DMS153 treated with DMSO at 0.1 percent for 48 hours (cell line): ENCODE measurements at regions not wholly inside any gene's neighbourhood (a gene's known extent, or its start where the extent isn't known, plus 50 kb on each side); places are given as distances from the start of the nearest gene placed in this dataset.

ENCODE experiments used
- DNase-seq: peaks from one replicate; lab custom pipeline; 2025; ENCODE audit not compliant: unreplicated experiment; lab: John Stamatoyannopoulos, UW

DNA sequence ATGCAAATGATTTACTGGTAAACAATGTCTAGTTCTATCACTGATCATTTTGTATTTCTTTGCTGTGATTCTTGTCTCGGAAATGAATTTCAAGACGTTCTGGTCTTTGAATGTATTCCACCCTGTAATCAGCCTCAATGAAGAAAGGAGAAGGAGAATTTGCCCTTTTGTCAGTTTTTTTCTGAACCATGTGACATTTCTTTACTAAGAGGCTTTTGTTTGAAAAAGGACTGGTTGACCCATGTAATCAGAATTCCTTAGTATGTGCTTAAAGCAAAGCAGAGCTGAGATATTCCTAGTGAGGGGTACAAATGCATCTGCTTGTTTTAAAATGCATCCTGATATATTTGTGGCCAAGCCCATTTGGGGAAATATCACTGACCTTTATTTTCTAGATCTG is 581.6 kb downstream of the ETV1 start:
- no peak for DNase-seq

DNA sequence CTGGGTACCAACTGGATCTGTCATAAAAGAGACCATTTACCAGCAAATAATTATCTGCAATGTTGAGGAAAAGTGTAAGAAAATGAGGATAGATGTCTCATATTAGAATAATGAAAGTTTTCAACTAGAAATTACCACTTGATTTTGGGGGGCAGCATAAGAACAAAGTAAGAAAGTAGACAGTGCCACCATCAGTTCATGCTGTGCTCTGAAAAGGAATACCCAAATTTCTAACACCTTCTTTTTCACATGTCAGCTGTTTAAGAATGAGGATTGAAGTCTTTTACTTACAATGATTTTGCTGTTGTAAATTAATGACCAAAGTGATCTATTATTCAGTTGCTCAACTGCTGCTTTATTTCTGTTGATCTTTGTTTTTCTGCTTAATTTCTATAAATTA is 578.3 kb downstream of the ETV1 start:
- DNase-seq = no peak

DNA sequence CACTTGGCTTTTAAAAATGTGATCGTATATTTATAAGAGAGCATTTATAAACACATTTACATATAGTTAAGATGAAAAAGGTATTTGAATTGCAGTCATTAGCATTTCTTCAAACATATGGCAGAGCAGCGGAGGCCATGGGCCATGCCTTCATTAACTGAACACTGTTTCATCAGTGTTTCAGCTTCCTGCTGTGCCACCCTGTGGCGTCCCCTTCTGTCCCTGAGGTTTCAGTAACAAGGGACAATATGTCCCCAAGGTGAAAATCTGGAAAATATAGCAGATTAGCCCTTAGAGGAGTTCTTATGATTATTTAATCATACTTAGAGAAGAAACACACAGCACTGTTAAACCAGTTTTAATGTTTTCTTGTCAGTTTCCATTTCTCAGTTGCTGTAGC is 577.8 kb downstream of the ETV1 start:
- DNase-seq = no peak

DNA sequence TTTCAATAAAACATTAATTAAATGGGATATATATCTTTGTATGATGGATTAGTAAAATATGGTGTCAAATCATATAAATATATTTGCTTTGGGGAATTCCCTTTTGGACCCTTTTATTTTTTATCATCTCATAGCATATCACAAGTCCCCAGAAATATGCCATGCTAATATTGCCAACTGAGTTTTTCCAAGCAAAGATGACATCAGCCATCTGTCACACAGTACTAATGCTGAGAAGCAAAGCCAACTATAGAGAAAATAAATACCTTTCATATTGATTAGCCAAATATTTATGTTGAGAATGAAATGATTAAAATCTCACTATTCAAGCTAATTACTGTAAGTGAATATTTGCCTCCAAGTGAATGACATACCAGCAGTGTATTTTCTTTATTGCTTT is 575.3 kb downstream of the ETV1 start:
- DNase-seq = no peak

DNA sequence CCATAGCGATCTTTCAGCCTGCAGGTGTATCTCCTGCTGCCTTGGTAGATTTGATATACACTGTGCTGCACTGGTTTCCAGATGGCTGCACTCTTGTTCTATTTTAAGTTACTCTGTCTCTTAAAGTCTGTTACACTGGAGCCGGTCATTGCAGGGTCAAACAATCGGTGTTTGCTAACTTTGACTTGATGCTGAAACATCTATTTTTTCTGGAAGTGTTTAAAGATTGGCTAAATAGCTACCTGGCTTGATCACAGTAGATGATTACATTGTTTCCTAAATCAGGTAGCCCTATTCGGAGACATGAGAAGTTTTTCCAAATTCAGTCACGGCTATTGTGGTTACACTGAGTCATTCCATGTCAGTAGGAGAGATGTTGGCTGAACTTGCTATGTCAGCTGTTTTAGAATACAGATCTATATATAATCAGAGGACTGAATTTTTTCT is 574.8 kb downstream of the ETV1 start:
- DNase-seq = no peak

DNA sequence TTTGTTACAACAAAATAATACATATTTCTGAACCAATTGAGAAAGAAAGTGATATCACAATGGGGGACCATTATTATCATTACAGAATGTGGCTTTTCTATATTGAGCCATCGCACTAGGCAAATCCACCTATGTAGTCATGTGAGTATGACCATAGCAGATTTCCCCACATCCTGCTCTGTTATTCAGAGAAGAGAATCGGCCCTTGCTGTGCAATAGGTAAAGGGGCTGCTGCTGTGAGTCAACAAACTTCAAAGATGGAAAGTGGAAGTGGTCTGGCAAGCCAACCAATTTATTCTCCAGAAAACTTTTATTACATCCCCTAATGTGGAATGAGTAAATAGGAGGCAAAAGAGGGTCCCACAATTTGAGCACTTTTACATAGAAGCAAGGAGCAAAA is 573.4 kb downstream of the ETV1 start:
- no peak for DNase-seq

DNA sequence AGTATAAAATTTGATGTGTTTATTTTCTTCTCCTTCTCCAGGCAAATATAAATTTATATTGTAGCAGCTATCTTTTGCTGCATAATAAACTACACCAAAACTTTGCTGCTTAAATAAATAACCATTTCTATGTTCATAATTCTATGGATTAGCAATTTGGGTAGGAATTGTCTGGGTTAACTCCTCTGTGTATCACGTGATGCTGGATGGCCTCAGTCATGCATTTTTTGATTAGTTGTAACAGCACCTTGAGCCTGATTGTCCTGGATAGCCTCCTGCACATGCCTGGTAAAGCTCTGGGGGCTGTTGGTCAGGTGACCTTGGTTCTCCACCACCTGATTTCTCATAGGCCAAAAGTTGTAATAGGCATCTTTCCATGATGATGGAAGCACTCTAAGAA is 572.9 kb downstream of the ETV1 start:
- no peak for DNase-seq

DNA sequence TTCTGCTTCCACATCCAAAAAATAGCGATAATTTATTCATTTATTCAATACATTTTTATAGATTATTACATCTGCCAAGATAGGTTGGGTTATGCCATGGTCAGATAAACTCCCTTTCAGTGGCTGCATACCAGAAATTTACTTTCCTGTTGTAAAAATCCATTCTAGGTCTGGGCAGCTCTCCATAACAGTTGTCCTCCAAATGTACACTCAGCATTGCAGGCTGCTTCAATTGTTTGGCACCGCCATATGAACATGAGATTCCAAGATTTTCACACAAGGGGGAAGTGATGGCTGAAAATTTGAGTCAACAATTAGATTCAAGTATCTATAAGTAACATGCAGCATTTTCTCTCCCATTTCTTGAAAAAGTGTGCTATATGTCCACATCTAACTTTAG is 568.7 kb downstream of the ETV1 start:
- no peak for DNase-seq

DNA sequence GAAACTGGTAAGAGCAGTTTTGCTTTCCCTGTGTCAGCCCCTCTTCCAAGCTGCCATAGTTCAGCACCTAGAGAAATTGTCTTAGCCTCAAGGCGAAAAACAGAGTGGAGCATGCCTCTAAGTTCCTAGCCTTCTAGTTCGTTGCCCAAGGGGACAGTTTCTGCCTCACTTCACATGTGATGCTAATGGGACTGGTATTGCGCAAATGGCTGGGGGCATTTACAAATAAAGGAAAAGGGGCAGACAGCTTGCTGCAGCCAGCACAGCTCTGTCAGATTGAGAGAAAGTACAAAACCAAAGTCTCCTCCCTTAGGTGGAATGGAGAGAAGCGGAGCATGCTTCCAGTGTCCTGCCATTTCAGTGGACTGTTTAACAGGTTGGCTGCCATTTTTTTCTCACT is 567.7 kb downstream of the ETV1 start:
- no peak for DNase-seq

DNA sequence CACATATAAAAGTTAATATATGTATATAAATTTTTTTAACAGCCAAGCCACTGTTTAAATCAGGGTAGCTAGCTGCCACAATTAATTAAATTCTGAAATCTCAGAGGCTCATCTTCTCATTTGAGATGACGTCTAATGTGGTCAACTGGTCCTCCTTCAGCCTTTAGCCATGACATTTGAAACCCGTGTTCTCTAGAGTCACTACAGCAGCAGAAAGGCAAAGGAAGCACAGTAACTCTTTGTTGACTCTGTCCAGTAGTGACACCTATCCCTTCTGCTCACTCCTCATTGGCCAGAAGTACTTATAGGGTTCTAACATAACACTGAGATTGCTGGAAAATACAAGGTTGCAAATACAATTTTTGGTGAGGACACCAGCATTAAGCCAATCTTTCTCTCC is 555.5 kb downstream of the ETV1 start:
- no peak for DNase-seq

DNA sequence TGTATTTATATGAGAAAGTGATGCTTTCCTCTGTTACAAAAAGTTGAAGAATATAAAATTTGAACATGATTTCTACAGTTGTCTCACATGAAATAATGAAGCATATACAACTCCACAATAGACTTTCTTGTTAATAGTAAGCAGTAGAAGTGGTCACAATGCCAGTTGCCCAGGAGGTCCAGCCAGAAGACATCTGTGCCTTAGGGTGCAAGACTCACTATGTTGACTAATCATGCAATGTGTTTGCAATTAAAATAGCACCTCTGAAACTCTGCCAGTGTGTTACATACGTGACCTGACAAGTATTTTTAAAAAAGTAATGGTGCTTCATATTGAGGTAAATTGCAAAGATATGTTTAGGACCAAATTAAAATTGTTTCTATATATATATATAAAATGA is 547.2 kb downstream of the ETV1 start:
- no peak for DNase-seq

DNA sequence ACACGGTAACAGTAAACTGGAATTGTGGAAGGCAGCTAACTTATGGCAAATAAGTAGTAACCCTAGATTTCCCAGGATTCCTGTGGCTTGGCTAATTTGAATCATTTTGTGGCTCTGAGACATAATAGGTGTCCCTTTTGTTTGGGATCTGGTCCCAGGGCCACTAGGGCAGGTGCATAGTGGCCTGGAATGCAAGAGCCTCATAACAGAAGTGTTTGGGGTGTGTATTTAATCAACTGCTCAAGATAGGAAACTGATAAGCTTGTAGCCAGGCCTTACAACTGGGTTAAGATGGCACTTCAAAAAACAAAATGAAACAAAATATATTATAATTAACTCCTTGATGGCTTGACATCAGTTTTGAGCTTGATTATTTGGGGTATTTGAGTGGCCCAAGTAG is 541.8 kb downstream of the ETV1 start:
- no peak for DNase-seq

DNA sequence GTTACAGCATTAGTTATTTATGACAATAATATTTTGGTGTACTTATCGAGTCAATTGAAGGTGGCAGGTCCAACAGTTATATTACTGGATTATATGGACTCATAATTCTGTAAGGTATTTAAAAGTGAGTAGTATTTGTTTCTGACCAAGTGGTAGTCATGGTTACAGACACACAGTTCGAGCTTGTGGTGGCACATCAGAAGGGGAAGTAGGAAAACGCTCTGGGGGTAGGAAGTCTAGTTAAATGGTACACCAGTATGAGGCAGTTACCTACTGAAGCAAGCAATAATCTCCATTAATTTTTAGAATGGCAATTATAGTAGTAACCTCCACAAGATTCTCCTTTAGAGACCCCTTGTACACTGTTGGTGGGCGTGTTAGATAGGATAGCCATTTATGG is 541.2 kb downstream of the ETV1 start:
- no peak for DNase-seq

DNA sequence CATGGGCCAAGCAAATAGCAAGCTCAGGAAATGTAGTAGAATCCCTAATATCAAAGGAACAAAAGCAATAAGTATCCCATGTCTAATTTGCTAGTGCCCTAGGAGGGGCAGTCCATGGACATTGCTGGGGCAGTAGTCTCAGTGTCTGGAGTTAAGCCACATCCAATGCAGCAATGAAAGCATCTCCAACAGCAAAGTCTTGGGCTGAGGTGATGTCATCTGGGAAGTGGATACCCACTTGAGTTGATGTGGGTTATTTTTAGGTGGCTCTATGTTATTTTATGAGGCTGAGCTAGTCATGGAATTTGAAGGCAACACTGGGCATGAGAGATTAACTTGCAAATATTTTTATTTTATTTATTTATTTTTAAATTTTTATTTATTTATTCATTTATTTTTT is 540.0 kb downstream of the ETV1 start:
- no peak for DNase-seq

DNA sequence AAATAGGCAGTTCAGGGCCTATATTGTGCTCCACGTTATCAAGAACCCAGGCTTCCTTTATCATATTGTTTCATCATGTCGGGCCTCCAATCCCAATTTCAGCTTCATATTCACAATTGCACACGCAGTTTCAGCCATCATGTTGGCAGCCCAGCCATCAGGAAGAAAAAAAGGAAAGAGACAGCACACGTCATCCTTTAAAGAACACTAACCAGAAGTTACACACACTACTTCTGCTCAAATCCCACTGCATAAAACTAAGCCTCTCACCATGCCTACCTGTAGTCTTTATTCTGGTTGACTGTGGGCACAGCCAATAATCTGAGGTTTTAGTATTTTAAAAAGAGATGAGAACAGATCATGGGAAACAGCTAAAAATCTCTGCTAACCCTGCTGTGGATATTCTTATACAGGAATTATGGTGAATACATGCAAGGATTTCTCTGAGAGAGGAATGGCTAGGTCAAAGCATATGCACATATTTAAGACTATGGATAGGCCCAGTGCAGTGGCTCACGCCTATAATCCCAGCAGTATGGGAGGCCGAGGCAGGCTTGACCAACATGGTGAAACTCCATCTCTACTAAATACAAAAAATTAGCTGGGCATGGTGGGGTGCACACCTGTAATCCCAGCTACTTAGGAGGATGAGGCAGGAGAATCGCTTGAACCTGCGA is 534.4 kb downstream of the ETV1 start:
- DNase-seq = no peak

DNA sequence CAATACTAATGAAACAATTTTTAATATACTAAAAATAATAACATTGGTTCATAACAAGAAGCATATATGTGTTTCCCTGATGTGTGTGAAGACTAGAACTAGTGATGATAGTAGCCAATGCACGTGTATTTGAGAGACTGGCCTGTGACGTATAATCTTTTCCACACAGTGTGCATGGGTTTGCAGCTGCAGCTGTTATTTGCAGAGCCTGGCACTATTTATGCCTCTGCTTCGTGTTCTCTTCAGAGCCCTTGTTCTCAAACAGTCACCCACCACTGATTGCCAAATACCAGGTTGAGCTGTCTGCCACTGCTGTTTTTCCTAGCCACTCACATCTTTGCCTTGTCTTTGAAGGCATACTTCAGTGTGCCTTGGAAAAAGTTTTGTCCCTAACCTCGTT is 531.7 kb downstream of the ETV1 start:
- DNase-seq = no peak

DNA sequence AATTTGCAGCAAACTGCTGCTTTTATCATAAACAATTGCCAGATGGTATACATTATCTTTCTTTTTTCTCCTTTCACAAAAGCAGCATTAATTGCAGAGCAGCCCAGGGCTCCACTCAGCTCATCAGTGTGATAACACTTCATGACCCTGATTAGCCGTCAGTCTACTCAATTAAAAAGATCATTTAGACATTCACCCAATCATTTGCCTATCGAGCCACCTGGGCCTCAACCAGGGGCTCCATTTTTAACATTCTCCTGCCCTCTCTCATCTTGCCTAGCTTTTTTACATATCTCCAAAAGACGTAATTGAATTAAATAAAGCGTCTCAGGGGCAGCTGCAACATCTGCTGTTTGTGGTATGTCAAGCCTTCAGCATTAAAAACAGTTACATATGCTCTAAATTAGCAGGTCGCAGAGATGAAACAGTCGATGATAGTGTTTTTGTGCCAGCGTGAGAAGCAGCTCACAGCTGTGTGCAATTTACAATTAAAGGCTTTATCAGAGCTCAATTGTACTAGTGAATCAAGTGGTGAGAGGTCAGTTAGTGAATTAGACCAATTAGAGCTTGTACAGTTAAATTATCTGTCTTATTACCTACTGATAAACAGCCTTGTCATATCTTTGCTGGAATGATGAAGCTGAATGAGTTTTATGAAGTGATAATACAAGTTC is 522.5 kb downstream of the ETV1 start:
- DNase-seq = no peak

DNA sequence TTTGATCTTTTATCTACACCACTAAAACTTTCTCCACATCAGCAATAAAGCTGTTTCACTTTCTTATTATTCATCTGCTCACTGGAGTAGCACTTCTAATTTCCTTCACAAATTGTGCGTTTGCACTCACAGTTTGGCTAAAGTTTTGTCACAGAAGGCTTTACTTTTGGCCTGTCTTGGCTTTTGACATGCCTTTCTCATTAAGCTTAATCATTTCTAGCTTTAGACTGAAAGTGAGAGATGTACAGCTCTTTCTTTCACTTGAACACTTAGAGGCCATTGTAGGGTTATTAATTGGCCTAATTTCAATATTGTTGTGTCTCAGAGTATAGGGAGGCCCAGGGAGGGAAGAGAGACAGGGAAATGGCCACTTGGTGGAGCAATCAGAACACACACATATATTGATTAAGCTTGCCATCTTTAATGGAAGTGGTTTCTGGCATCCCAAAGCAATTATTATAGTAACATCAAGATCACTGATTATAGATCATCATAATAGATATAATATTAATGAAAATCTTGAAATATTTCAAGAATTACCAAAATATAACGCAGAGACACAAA is 512.5 kb downstream of the ETV1 start:
- no peak for DNase-seq

DNA sequence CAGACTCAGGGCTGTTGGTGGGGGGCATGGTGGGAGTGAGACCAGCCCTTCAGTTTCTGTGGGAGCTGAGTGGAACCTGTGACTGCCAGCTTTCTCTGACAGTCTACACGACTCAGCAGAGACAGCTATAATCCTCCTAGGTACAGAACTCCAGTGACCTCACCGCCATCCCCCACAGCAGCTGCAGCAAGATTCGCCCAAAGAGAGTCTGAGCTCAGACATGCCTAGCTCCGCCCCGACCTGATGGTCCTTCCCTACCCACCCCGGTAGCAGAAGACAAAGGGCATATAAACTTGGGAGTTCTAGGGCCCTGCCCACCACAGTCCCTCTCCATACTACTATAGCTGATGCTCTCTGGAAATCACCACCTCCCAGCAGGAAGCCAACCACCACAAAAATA is 500.1 kb downstream of the ETV1 start:
- DNase-seq = no peak

DNA sequence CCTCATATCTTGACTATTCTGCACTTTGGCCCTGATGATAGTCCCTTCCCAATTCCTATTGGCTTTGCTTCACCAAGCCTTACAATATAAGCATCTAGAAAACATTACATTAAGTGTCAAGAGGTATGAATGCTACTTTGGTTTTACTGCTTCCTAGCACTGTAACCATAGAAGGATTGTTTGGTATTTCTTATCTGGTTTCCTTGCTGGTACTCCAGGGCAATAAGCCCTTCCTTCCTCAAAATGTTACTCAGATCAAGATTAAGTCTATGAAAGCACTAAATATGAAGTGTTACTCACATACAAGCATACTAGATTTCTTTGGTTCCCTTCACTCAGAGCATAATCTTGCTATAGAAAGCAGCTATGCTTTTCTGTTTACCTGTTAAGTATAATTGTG is 492.5 kb downstream of the ETV1 start:
- no peak for DNase-seq

DNA sequence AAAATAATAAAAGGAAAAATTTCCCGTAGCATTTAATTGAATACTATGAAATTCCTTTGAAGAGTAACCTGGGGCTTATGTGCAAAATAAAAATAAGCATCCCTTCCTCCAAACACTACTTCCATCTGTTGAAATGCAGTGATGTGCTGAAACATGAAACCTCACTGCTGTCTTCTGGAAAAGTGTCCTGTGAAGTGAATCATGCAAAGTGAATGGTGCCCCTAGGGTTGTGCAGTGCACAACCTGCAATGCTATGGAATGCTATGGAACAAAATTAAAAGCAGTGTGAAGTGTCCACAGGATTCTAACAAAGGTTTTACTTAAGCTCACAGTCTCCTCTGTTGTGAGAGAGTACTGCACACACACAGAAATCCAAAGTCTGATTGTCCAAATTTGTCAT is 480.9 kb downstream of the ETV1 start:
- no peak for DNase-seq

DNA sequence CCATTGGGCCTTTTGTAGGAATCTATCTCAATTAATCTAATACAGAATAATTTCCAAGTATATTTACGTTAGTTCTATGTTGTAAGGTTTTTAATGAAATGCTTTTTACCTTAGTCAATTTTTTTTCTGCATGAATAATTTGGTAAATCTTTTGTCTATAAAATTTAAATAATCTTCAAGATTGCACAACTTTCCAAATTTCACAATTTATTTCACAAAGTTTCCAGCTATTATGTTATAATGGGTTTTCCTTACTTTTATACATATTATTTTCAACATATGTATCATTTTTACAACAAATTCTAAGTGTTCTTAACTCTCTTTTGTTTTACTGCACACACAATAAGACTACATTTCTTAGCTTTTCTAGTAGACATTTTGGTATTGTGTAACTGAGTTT is 470.7 kb downstream of the ETV1 start:
- DNase-seq = no peak

DNA sequence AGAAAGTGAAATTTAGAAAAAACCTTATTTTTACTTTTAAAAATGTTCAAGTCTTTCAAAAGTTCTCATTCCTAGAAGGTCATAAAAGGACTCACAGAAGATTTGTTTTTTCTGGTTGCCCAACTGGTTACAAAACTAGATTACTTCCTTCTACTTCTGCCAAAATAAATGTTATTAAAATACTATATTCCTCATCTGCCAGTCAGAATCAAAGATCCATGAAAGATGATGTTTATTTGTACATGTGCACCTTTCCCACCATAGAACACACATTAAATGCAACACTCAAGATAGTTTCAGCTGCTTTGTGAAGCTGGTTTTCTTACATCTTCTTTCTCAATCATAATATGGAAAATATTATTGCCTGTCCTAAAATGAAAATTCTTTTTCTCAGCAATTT is 465.4 kb downstream of the ETV1 start:
- DNase-seq = no peak
